ENCODE measurements at regions not wholly inside any gene's neighbourhood (a gene's known extent, or its start where the extent isn't known, plus 50 kb on each side); places are given as distances from the start of the nearest gene placed in this dataset.

DNA sequence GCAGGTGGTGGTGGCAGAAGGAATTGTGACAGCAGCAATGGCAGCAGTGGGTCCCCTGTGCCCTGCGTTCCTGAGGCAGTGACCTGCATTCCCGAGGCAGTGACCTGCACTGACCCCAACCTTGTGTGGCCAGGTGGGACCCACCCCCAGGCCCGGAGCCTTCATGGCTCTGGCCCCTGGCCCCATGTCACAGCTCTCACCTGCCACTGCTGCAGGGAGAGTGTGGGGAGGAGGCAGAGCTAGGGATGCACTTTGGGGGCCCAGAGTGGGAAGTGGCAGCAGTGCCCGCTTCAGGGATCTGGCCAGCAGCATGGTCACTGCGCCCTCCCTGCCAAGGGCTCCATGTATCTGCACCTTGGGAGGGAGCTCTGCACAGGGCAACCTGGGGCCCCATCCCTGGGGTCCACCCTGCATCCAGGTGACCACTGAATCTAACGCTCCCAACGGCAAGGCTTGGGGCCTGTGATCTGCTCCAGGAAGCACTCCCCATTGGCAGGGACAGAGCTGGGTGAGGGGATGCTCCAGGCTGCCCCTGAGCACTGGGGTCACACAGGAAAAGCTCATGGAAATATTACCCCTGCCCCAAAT is 618.6 kb downstream of the RWDD3 start:
- TF ChIP-seq CTCF (IDR thresholded peaks at IDR 0.05) (no peak), ZFX (IDR thresholded peaks at IDR 0.05; ENCODE audit: borderline replicate concordance) (no peak)
